ENCODE measurements at regions not wholly inside any gene's neighbourhood (a gene's known extent, or its start where the extent isn't known, plus 50 kb on each side); places are given as distances from the start of the nearest gene placed in this dataset.
"Not testable (repeated sequence)": the region's sequence is repeated elsewhere in the genome, so short reads cannot be mapped to it uniquely, and the experiment has no call there.

DNA sequence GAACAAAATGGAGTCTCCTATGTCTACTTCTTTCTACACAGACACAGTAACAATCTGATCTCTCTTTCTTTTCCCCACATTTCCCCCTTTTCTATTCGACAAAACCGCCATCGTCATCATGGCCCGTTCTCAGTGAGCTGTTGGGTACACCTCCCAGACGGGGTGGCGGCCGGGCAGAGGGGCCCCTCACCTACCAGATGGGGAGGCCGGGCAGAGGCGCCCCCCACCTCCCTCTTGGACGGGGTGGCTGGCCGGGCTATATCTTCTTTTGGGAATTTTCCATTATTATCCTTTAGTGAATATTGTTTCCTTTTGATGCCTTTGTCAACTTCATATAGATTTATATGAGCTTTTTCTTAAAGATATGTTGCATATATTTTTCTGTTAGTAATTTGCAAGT lies 53.4 kb upstream of the PMCH start:
- H3K4me1 Mint-ChIP-seq (ENCODE audit: low read depth); H3K36me3 Mint-ChIP-seq (ENCODE audit: low read depth); H3K4me3 Mint-ChIP-seq; intact Hi-C loops (cut with micrococcal nuclease); H3K27ac Mint-ChIP-seq; H3K27me3 Mint-ChIP-seq: not testable (repeated sequence)
- H3K9me3 Mint-ChIP-seq: peaks cover 13% of the 10 kb centered on the region

DNA sequence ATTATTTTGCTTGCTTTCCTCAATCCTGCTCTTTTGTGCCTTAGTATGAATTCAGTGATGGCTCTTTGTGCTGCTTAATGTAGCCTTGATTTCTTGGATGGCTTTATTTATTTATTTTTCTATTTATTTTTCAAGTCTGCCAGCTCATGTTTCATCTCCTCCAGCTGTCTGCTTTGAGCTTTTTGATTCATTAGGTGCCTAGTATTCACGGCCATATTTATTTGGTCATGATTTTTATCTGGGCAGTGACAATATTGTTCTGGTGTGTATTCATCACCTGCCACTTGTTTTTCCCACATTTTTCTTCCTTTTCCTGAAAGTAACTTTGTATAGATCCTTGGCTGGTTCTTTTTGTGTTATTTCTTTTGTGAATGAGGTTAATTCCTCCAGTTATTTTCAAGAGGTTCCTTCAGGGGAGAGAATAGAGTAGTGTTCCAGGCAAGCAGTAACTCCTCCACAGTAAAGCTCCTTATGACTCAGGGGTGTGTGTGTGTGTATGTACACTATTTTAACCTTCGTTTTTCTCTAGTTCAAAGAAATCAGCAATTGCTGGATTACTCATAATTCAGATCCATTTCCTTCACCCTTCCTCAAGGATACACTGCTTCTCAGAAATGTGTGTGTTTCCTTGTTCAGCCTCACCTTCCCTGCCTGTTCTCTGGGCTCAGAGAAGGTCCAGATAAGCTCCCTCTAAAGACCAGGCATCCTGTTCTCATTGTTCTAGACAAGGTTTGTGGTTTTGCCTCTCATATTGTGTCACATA lies 51.6 kb upstream of the PMCH start:
- H3K4me3 Mint-ChIP-seq: no peak overlapping the region
- peaks cover 8% of the 10 kb centered on the region for H3K9me3 Mint-ChIP-seq
- intact Hi-C loops (cut with micrococcal nuclease): no loop called here
- H3K27me3 Mint-ChIP-seq: no peaks in the 10 kb centered on the region
- no peaks in the 10 kb centered on the region for H3K36me3 Mint-ChIP-seq (ENCODE audit: low read depth)
- no peaks in the 10 kb centered on the region for H3K4me1 Mint-ChIP-seq (ENCODE audit: low read depth)
- no peak overlapping the region for H3K27ac Mint-ChIP-seq
